G401 (cell line): ENCODE measurements at regions not wholly inside any gene's neighbourhood (a gene's known extent, or its start where the extent isn't known, plus 50 kb on each side); places are given as distances from the start of the nearest gene placed in this dataset.
"Not testable (repeated sequence)": the region's sequence is repeated elsewhere in the genome, so short reads cannot be mapped to it uniquely, and the experiment has no call there.

Experiments
- DNase-seq: peaks from one replicate; pipeline ENCODE4 v3.0.0-alpha.2; 2015; ENCODE audit warnings: low spot score
- in situ Hi-C: cut with HindIII; loops from 2 replicates; pipeline ENCODE4 v1.10.0; 2016; ENCODE audit warnings: low sequenced_read_pairs, mixed read lengths

GRCh38 chr3:72043204-72044133, 258.5 kb upstream of the PROK2 start:
- no peak for DNase-seq
- in situ Hi-C loops, result no loop called here

- no peak for DNase-seq
- in situ Hi-C loops, result no loop called here
Observed at GRCh38 chr3:72042397-72043203, 257.7 kb upstream of the PROK2 start.

GRCh38 chr3:72041511-72041910, 256.6 kb upstream of the PROK2 start:
- DNase-seq, result peak; percentile 98
- in situ Hi-C loops, result no loop called here

GRCh38 chr3:72041076-72041475, 256.1 kb upstream of the PROK2 start:
- in situ Hi-C loops, result no loop called here
- DNase-seq, result no peak

- no peak for DNase-seq
- in situ Hi-C loops, result no loop called here
Observed at GRCh38 chr3:72039677-72040076, 254.7 kb upstream of the PROK2 start.

GRCh38 chr3:72036899-72037298, 252.0 kb upstream of the PROK2 start:
- DNase-seq, result peak; percentile 40
- in situ Hi-C loops, result no loop called here

GRCh38 chr3:72035606-72036005, 250.7 kb upstream of the PROK2 start:
- in situ Hi-C loops, result no loop called here
- peak; percentile 87 for DNase-seq

- DNase-seq, result no peak
- in situ Hi-C loops, result no loop called here
Observed at GRCh38 chr3:72034986-72035385, 250.0 kb upstream of the PROK2 start.

- in situ Hi-C loops, result no loop called here
- no peak for DNase-seq
Observed at GRCh38 chr3:72033666-72034428, 248.9 kb upstream of the PROK2 start.

GRCh38 chr3:72032441-72033135, 247.6 kb upstream of the PROK2 start:
- DNase-seq, result no peak
- in situ Hi-C loops, result no loop called here

GRCh38 chr3:72031581-72031980, 246.6 kb upstream of the PROK2 start:
- in situ Hi-C loops, result no loop called here
- DNase-seq, result no peak

GRCh38 chr3:72030296-72030695, 245.3 kb upstream of the PROK2 start:
- DNase-seq, in situ Hi-C loops: not testable (repeated sequence)

- in situ Hi-C loops, DNase-seq: not testable (repeated sequence)
Observed at GRCh38 chr3:72028726-72029125, 243.8 kb upstream of the PROK2 start.

- DNase-seq, in situ Hi-C loops: not testable (repeated sequence)
Observed at GRCh38 chr3:72028307-72028706, 243.4 kb upstream of the PROK2 start.

- DNase-seq, in situ Hi-C loops: not testable (repeated sequence)
Observed at GRCh38 chr3:72027728-72028127, 242.8 kb upstream of the PROK2 start.

- in situ Hi-C loops, result no loop called here
- DNase-seq, result no peak
Observed at GRCh38 chr3:72022027-72022426, 237.1 kb upstream of the PROK2 start.

- no peak for DNase-seq
- in situ Hi-C loops, result no loop called here
Observed at GRCh38 chr3:72021531-72021930, 236.6 kb upstream of the PROK2 start.

- DNase-seq, result no peak
- in situ Hi-C loops, result no loop called here
Observed at GRCh38 chr3:72018343-72018984, 233.5 kb upstream of the PROK2 start.
